GM21381 (cell line): ENCODE measurements at regions not wholly inside any gene's neighbourhood (a gene's known extent, or its start where the extent isn't known, plus 50 kb on each side); places are given as distances from the start of the nearest gene placed in this dataset.
"Not testable (repeated sequence)": the region's sequence is repeated elsewhere in the genome, so short reads cannot be mapped to it uniquely, and the experiment has no call there.

Experiments used
- ATAC-seq: cut with Tn5 transposase; IDR thresholded peaks from one replicate; pipeline ENCODE4 v1.9.1; 2021; ENCODE audit warnings: mild to moderate bottlenecking, moderate library complexity; ENCODE audit not compliant: unreplicated experiment

GRCh38 chr15:85263842-85264440, 116.5 kb upstream of the AKAP13 start:
- ATAC-seq = not testable (repeated sequence)

- not testable (repeated sequence) for ATAC-seq
Observed at GRCh38 chr15:85264614-85265190, 115.7 kb upstream of the AKAP13 start.

- ATAC-seq = not testable (repeated sequence)
Observed at GRCh38 chr15:85267158-85267857, 113.1 kb upstream of the AKAP13 start.

- ATAC-seq = no peak
Observed at GRCh38 chr15:85274315-85275050, 105.9 kb upstream of the AKAP13 start.

- no peak for ATAC-seq
Observed at GRCh38 chr15:85276508-85276907, 103.9 kb upstream of the AKAP13 start.

GRCh38 chr15:85276921-85277320, 103.5 kb upstream of the AKAP13 start:
- ATAC-seq = no peak

- no peak for ATAC-seq
Observed at GRCh38 chr15:85277847-85278370, 102.5 kb upstream of the AKAP13 start.

- ATAC-seq = no peak
Observed at GRCh38 chr15:85280203-85280602, 100.2 kb upstream of the AKAP13 start.

- ATAC-seq = no peak
Observed at GRCh38 chr15:85281293-85281882, 99.0 kb upstream of the AKAP13 start.

- no peak for ATAC-seq
Observed at GRCh38 chr15:85282504-85283115, 97.8 kb upstream of the AKAP13 start.

GRCh38 chr15:85283815-85284214, 96.6 kb upstream of the AKAP13 start:
- peak; percentile 75 for ATAC-seq

- ATAC-seq = peak; percentile 62
Observed at GRCh38 chr15:85284497-85284896, 95.9 kb upstream of the AKAP13 start.

- ATAC-seq = no peak
Observed at GRCh38 chr15:85289677-85290365, 90.6 kb upstream of the AKAP13 start.

- not testable (repeated sequence) for ATAC-seq
Observed at GRCh38 chr15:85292583-85292982, 87.8 kb upstream of the AKAP13 start.

GRCh38 chr15:85296615-85297402, 83.6 kb upstream of the AKAP13 start:
- ATAC-seq = peak; percentile 91

- no peak for ATAC-seq
Observed at GRCh38 chr15:85297537-85297936, 82.9 kb upstream of the AKAP13 start.

- no peak for ATAC-seq
Observed at GRCh38 chr15:85298366-85298765, 82.0 kb upstream of the AKAP13 start.

- no peak for ATAC-seq
Observed at GRCh38 chr15:85298941-85299340, 81.5 kb upstream of the AKAP13 start.

- ATAC-seq = no peak
Observed at GRCh38 chr15:85302271-85302670, 78.1 kb upstream of the AKAP13 start.
